Brain microvascular endothelial cell (primary cell): ENCODE measurements at regions not wholly inside any gene's neighbourhood (a gene's known extent, or its start where the extent isn't known, plus 50 kb on each side); places are given as distances from the start of the nearest gene placed in this dataset.
"Not testable (repeated sequence)": the region's sequence is repeated elsewhere in the genome, so short reads cannot be mapped to it uniquely, and the experiment has no call there.

Source experiments
- DNase-seq: peaks from one replicate; pipeline ENCODE4 v3.0.0-alpha.2; 2020
- H3K27ac ChIP-seq: fragments of 250-450 bp; sonication (Bioruptor Pico); 2 replicates; pipeline ENCODE4 v1.5.1; 2020; ENCODE audit warnings: mild to moderate bottlenecking, moderate library complexity
- H3K27me3 ChIP-seq: fragments of 250-450 bp; sonication (Bioruptor Pico); replicated peaks from 2 replicates; pipeline ENCODE4 v1.5.1; 2020; ENCODE audit warnings: mild to moderate bottlenecking
- H3K36me3 ChIP-seq: fragments of 250-450 bp; sonication (Bioruptor Pico); replicated peaks from 2 replicates; pipeline ENCODE4 v1.5.1; 2020; ENCODE audit warnings: mild to moderate bottlenecking
- H3K4me3 ChIP-seq: 2 replicates; pipeline ENCODE4 v1.5.1; 2011; ENCODE audit warnings: low read depth, mild to moderate bottlenecking, control low read depth, low read length, moderate library complexity
- in situ Hi-C: cut with HindIII; loops from 2 replicates; pipeline ENCODE4 v1.10.0; 2017; ENCODE audit warnings: low sequenced_read_pairs, low pct_ligation_motif_present
- TF ChIP-seq, protein P1 (sequence below): IDR thresholded peaks from 2 replicates; pipeline ENCODE4 v1.5.1; 2011; ENCODE audit warnings: low read depth, mild to moderate bottlenecking, moderate library complexity, low read length, control low read depth, inconsistent platforms; ENCODE audit errors: missing control alignments

DNA sequence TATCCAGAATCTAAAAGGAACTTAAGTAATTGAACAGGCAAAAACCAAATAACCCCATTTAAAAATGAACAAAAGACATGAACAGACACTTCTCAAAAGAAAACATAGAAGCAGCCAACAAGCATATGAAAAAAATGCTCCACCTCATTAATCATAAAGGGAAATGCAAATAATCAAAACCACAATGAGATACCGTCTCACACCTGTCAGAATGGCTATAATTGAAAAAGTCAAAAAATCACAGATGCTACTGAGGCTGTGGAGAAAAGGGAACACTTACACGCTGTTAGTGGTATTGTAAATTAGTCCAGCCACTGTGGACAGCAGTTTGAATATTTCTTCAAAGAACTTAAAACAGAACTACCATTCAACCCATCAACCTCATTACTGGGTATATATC lies 220.7 kb downstream of the MEX3B start:
- Histone ChIP-seq H3K27ac (no peak overlapping the region), H3K4me3 (no peak overlapping the region), H3K36me3 (no peaks in the 10 kb centered on the region), H3K27me3 (no peaks in the 10 kb centered on the region)
- in situ Hi-C loops, result no loop called here
- TF ChIP-seq, protein P1, sequence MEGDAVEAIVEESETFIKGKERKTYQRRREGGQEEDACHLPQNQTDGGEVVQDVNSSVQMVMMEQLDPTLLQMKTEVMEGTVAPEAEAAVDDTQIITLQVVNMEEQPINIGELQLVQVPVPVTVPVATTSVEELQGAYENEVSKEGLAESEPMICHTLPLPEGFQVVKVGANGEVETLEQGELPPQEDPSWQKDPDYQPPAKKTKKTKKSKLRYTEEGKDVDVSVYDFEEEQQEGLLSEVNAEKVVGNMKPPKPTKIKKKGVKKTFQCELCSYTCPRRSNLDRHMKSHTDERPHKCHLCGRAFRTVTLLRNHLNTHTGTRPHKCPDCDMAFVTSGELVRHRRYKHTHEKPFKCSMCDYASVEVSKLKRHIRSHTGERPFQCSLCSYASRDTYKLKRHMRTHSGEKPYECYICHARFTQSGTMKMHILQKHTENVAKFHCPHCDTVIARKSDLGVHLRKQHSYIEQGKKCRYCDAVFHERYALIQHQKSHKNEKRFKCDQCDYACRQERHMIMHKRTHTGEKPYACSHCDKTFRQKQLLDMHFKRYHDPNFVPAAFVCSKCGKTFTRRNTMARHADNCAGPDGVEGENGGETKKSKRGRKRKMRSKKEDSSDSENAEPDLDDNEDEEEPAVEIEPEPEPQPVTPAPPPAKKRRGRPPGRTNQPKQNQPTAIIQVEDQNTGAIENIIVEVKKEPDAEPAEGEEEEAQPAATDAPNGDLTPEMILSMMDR, result no peak
- DNase-seq, result no peak

DNA sequence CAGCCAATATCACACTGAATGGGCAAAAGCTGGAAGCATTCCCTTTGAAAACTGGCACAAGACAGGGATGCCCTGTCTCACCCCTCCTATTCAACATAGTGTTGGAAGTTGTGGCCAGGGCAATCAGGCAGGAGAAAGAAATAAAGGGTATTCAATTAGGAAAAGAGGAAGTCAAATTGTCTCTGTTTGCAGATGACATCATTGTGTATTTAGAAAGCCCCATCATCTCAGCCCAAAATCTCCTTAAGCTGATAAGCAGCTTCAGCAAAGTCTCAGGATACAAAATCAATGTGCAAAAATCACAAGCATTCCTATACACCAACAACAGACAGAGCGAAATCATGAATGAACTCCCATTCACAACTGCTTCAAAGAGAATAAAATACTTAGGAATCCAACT lies 223.2 kb downstream of the MEX3B start:
- DNase-seq, H3K4me3 ChIP-seq, H3K27me3 ChIP-seq, H3K36me3 ChIP-seq, in situ Hi-C loops, H3K27ac ChIP-seq: not testable (repeated sequence)

DNA sequence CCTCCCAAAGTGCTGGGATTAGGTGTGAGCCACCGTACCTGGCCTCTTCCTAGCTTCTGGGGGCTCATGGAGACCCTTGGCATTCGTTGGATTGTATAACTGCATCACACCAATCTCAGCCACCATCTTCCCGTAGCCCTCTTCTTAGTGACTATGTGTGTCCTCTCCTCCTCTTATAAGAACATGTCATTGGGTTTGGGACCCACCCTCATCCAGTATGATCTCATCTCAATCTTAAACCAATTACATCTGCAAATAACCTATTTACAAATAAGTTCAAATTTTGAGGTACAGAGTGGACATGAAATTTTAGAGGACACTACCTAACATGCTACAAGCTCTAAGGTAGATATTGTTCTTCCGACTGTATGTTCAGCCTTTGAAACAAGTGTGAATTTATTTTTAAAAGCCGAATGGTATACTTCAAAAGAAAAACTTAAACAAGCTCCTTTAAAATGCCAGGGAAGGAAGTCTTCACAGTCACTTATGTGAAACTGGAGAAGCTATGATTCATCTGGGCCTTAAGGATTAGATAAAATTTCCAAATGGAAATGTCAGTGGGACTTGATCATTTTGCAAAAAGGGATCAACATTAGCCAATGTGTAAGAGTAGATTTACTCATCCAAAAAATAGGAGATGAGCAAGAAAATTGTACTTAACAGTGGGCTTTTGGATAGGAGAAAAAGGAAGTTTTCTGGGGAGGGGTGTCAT lies 225.7 kb downstream of the MEX3B start:
- Histone ChIP-seq H3K36me3 (no peaks in the 10 kb centered on the region), H3K27me3 (no peaks in the 10 kb centered on the region), H3K27ac (no peak overlapping the region), H3K4me3 (no peak overlapping the region)
- TF ChIP-seq, protein P1, result no peak
- in situ Hi-C loops, result no loop called here
- no peak for DNase-seq

DNA sequence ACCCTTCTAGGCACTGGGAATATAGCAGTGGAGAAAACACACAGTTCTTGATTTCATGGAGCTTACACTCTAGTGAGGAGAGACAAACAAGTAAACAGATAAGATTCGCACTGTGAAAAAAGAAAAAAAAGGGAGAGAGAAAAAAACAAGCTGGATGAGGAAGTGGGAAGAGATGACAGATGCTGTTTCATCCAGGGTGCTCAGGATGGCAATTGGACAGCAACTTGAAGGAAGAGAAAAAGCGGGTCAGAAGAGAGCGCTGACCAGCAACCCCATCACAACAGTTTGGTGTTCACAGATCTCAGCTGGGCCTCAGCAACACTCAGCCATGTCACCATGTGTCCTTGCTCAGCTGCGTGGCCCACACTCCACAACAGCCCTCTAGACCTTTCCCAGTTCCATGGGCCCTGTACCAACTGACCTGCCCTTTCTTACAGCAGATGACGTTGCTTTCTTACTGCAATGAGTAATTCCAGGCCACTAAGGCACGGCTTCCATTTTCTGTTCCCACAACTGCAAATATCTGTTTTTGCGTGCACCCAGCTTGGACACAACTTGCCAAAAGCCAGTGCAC lies 230.8 kb downstream of the MEX3B start:
- Histone ChIP-seq H3K4me3 (no peak overlapping the region), H3K27me3 (no peaks in the 10 kb centered on the region), H3K36me3 (no peaks in the 10 kb centered on the region), H3K27ac (no peak overlapping the region)
- TF ChIP-seq, protein P1, result no peak
- no peak for DNase-seq
- in situ Hi-C loops, result no loop called here

DNA sequence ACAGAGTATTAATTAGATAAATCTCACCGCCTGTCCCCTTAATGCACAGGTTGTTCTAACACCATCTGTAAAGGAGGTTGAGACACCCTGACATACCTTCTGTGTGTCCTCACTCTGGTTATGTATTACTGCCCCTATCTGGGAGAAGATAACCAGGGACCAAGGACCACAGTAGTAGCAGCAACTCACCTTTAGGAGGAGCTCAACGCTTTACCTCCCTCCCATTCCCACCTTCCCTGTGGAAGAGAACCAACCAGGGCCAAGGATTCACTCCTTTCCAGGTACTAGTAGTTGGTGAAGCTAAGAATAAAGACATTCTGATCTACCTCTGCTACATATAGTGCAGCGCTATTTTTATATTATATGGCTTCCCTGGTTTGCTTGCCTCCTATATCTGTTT lies 232.6 kb downstream of the MEX3B start:
- Histone ChIP-seq H3K27me3 (no peaks in the 10 kb centered on the region), H3K27ac (no peak overlapping the region), H3K36me3 (no peaks in the 10 kb centered on the region), H3K4me3 (no peak overlapping the region)
- TF ChIP-seq, protein P1, result peak; percentile 38
- in situ Hi-C loops, result no loop called here
- no peak for DNase-seq

DNA sequence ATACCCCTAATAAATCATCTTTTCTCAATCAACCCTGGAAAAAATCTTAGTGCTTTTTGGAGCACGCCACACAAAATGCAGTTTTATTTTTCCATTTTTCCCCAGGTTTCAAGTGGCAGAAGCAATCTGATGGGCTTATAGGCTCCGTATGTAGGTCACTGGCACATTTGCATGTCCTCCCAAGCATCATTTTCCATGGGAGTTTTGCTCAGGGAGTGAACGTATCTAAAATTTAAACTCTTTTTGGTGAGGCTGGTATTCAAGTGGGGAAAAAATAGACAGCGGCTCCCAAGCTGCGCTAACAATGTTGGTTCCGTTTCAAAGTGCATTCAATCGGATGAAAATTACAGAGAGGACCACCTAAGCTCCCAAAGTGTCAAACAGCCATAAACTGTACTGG lies 233.4 kb downstream of the MEX3B start:
- Histone ChIP-seq H3K36me3 (no peaks in the 10 kb centered on the region), H3K27me3 (no peaks in the 10 kb centered on the region), H3K4me3 (no peak overlapping the region), H3K27ac (no peak overlapping the region)
- DNase-seq, result no peak
- TF ChIP-seq, protein P1, result no peak
- in situ Hi-C loops, result no loop called here
